WTC11 (cell line): ENCODE measurements at regions not wholly inside any gene's neighbourhood (a gene's known extent, or its start where the extent isn't known, plus 50 kb on each side); places are given as distances from the start of the nearest gene placed in this dataset.

Experiments
- JUN ChIP-seq: sonication (generic); formaldehyde crosslinking; IDR thresholded peaks from 2 replicates; pipeline ENCODE4 v1.8.0; 2023; ENCODE audit warnings: mild to moderate bottlenecking, missing genetic modification reagents
- SP1 ChIP-seq: sonication (generic); formaldehyde crosslinking; conservative IDR thresholded peaks from 2 replicates; pipeline ENCODE4 v1.8.1; 2022; ENCODE audit warnings: missing genetic modification reagents
- USF2 ChIP-seq: sonication (generic); formaldehyde crosslinking; IDR thresholded peaks from 2 replicates; pipeline ENCODE4 v1.8.1; 2023; ENCODE audit warnings: mild to moderate bottlenecking, missing genetic modification reagents, moderate library complexity

DNA sequence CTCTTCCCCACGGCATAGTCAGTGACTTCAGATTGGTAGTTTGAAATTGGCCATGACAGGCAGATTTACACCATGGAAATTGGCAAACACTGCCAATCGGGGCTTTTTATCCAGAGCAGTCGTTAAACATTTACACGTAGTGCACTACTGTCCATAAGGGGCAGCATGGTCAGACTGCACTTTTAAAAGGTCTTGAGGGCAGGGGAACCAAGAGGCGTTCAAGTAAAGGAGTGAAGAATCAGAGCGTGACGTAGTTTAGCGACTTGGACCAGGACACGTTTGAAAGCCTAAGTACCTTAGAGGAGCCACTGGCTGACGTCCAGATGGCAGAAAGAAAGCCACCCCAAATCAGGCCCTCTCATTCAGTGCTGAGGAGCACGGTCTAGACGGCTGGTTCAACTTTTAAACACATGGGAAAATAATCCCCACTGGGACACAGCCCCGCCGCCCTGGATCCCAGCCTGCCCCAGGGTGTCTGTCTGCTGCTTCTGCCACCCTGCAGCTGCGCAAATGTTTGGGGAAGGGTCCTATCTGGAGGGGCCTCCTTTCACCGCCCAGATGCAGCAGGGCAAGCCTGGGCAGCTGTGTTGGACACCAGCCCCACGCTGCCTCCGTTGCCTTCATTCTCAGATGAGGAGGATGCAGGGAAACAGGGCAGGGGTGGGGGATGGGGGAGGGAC lies 52.5 kb upstream of the PPP2R5C start:
- TF ChIP-seq SP1 (CRISPR knock-in tag) = no peak
- TF ChIP-seq JUN (CRISPR knock-in tag) = no peak
- no peak for TF ChIP-seq USF2 (CRISPR knock-in tag)
